ENCODE measurements at regions not wholly inside any gene's neighbourhood (a gene's known extent, or its start where the extent isn't known, plus 50 kb on each side); places are given as distances from the start of the nearest gene placed in this dataset.

DNA sequence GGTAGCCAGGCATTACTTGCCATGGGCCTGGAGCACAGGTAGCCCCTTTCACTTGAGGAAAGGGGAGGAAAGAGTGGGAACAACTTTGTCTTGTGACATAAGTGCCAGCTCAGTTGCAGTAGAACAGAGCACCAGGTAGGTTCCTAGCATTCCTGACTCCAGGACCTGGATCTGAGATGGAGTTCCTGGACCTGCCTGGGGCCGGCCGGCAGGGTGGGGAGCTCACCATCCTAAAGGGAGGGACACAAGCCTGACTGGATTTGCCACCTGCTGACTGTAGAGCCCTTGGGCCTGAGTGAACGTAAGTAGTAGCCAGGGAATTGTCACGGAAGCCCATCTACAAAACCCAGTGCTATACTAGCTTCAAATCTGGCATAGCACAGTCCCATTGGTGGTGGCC, 653.3 kb upstream of the CDH6 start:
- TF ChIP-seq, protein P1, sequence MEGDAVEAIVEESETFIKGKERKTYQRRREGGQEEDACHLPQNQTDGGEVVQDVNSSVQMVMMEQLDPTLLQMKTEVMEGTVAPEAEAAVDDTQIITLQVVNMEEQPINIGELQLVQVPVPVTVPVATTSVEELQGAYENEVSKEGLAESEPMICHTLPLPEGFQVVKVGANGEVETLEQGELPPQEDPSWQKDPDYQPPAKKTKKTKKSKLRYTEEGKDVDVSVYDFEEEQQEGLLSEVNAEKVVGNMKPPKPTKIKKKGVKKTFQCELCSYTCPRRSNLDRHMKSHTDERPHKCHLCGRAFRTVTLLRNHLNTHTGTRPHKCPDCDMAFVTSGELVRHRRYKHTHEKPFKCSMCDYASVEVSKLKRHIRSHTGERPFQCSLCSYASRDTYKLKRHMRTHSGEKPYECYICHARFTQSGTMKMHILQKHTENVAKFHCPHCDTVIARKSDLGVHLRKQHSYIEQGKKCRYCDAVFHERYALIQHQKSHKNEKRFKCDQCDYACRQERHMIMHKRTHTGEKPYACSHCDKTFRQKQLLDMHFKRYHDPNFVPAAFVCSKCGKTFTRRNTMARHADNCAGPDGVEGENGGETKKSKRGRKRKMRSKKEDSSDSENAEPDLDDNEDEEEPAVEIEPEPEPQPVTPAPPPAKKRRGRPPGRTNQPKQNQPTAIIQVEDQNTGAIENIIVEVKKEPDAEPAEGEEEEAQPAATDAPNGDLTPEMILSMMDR (IDR thresholded peaks at IDR 0.05): no peak
- no peak for DNase-seq (ENCODE audit: low spot score)
- peaks cover 8% of the 10 kb centered on the region for H3K36me3 Mint-ChIP-seq (ENCODE audit: low read depth)
- peaks cover 20% of the 10 kb centered on the region for H3K9me3 Mint-ChIP-seq (ENCODE audit: low read depth)
- no peak overlapping the region for H3K4me3 Mint-ChIP-seq (ENCODE audit: unreplicated experiment)
- no peak overlapping the region for H3K27ac Mint-ChIP-seq (ENCODE audit: unreplicated experiment)
- H3K4me1 Mint-ChIP-seq (ENCODE audit: low read depth): peaks cover 20% of the 10 kb centered on the region
- H3K27me3 Mint-ChIP-seq (ENCODE audit: low read depth): no peaks in the 10 kb centered on the region

- peaks cover 17% of the 10 kb centered on the region for H3K4me1 Mint-ChIP-seq (ENCODE audit: low read depth)
- no peak overlapping the region for H3K4me3 Mint-ChIP-seq (ENCODE audit: unreplicated experiment)
- H3K36me3 Mint-ChIP-seq (ENCODE audit: low read depth): peaks cover 8% of the 10 kb centered on the region
- H3K27me3 Mint-ChIP-seq (ENCODE audit: low read depth): no peaks in the 10 kb centered on the region
- no peak for DNase-seq (ENCODE audit: low spot score)
- H3K9me3 Mint-ChIP-seq (ENCODE audit: low read depth): peaks cover 22% of the 10 kb centered on the region
- TF ChIP-seq, protein P1 (IDR thresholded peaks at IDR 0.05): no peak
- peak overlapping the region; percentile 77 for H3K27ac Mint-ChIP-seq (ENCODE audit: unreplicated experiment)
Observed at GRCh38 chr5:30539004-30539634, 654.4 kb upstream of the CDH6 start.

DNA sequence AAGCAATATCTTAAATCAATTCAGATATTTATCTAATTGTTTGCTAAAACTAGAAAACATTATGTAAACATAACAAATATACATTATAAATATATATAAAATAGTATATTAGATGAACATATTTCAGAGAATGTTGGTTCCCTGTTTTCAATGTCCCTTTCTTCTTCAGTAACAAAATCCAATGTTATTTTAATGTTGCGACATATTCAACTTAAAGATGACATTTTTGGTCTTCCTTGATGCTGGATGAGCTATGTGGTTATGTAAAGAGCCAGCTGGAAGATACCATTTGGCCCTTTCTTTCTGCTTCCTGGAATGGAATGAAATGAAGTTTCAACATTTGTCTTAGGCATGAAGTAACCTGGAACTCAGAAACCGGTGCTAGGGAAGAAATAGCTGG, 668.1 kb upstream of the CDH6 start:
- H3K4me1 Mint-ChIP-seq (ENCODE audit: low read depth): peaks cover 19% of the 10 kb centered on the region
- H3K4me3 Mint-ChIP-seq (ENCODE audit: unreplicated experiment): no peak overlapping the region
- DNase-seq (ENCODE audit: low spot score): no peak
- TF ChIP-seq, protein P1 (IDR thresholded peaks at IDR 0.05): no peak
- no peaks in the 10 kb centered on the region for H3K36me3 Mint-ChIP-seq (ENCODE audit: low read depth)
- no peak overlapping the region for H3K27ac Mint-ChIP-seq (ENCODE audit: unreplicated experiment)
- peaks cover 2% of the 10 kb centered on the region for H3K9me3 Mint-ChIP-seq (ENCODE audit: low read depth)
- H3K27me3 Mint-ChIP-seq (ENCODE audit: low read depth): no peaks in the 10 kb centered on the region

- TF ChIP-seq, protein P1 (IDR thresholded peaks at IDR 0.05): no peak
- Mint-ChIP-seq H3K27me3 (ENCODE audit: low read depth) (no peaks in the 10 kb centered on the region), H3K9me3 (ENCODE audit: low read depth) (peaks cover 2% of the 10 kb centered on the region), H3K36me3 (ENCODE audit: low read depth) (no peaks in the 10 kb centered on the region), H3K4me3 (ENCODE audit: unreplicated experiment) (no peak overlapping the region), H3K4me1 (ENCODE audit: low read depth) (peaks cover 19% of the 10 kb centered on the region), H3K27ac (ENCODE audit: unreplicated experiment) (no peak overlapping the region)
- no peak for DNase-seq (ENCODE audit: low spot score)
Observed at GRCh38 chr5:30524428-30524827, 669.1 kb upstream of the CDH6 start.

DNA sequence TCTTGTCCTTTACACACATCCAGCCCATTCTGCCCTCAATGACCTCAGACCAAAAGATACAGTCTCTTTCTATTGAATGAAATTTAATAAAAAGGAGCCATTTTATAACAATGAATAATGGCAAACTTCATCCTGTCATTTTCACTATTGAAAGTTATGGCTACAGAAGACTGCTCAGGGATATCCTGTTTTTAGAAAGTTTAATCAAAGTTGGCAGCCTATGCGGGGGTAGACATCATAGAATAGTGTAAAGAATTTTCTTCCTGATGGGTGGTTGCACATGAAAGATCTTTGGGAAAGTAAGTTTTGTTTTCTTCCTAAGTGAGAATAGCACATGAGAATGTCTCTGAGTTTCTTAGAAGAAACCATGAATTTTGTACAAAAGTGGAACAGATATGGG, 670.4 kb upstream of the CDH6 start:
- H3K4me1 Mint-ChIP-seq (ENCODE audit: low read depth): peaks cover 19% of the 10 kb centered on the region
- DNase-seq (ENCODE audit: low spot score): no peak
- TF ChIP-seq, protein P1 (IDR thresholded peaks at IDR 0.05): no peak
- no peak overlapping the region for H3K27ac Mint-ChIP-seq (ENCODE audit: unreplicated experiment)
- peaks cover 2% of the 10 kb centered on the region for H3K9me3 Mint-ChIP-seq (ENCODE audit: low read depth)
- no peaks in the 10 kb centered on the region for H3K27me3 Mint-ChIP-seq (ENCODE audit: low read depth)
- H3K4me3 Mint-ChIP-seq (ENCODE audit: unreplicated experiment): no peak overlapping the region
- no peaks in the 10 kb centered on the region for H3K36me3 Mint-ChIP-seq (ENCODE audit: low read depth)
